ENCODE measurements at regions not wholly inside any gene's neighbourhood (a gene's known extent, or its start where the extent isn't known, plus 50 kb on each side); places are given as distances from the start of the nearest gene placed in this dataset.

- DNase-seq (ENCODE audit: low read depth in 2 of 3, low spot score in 1 of 3) = no peak
These were observed 124.2 kb upstream of the B3GALT2 start for GRCh38 chr1:193310564-193310963.

- DNase-seq (ENCODE audit: low read depth in 2 of 3, low spot score in 1 of 3) = no peak
These were observed 123.6 kb upstream of the B3GALT2 start for GRCh38 chr1:193309936-193310475.

- no peak for DNase-seq (ENCODE audit: low read depth in 2 of 3, low spot score in 1 of 3)
These were observed 122.0 kb upstream of the B3GALT2 start for GRCh38 chr1:193308438-193308837.

- no peak for DNase-seq (ENCODE audit: low read depth in 2 of 3, low spot score in 1 of 3)
These were observed 120.0 kb upstream of the B3GALT2 start for GRCh38 chr1:193306430-193306829.

Data from stimulated activated CD4-positive, alpha-beta T cell treated with anti-CD3 and anti-CD28 coated beads, Interleukin-12 subunit alpha, Interleukin-12 subunit beta, amount 100 ng/mL, for 48 hours (primary cell).